NCI-H1092 (cell line): ENCODE measurements at regions not wholly inside any gene's neighbourhood (a gene's known extent, or its start where the extent isn't known, plus 50 kb on each side); places are given as distances from the start of the nearest gene placed in this dataset.

Experiments used
- DNase-seq: peaks from one replicate; lab custom pipeline; 2025; lab: John Stamatoyannopoulos, UW

DNA sequence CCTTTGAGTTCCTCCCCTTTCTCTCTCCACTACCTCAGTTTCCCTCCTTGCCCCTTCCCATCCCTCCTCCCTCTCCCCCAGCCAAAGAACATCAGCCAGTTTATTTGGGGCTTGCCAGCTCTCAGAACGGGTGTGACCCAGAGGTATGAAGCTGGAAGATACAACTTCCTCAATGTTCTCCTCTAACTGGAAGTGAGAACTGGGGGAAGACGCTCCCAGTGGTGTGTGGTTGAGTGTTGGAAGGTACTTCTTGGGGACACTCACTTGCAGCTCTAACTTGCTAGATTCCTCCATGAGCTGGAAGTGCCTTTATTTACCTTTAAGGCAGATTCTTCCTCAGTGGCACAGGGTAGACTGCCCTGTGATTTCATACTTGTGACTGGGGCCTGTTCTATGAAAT is 110.5 kb upstream of the HABP2 start:
- DNase-seq, result no peak

DNA sequence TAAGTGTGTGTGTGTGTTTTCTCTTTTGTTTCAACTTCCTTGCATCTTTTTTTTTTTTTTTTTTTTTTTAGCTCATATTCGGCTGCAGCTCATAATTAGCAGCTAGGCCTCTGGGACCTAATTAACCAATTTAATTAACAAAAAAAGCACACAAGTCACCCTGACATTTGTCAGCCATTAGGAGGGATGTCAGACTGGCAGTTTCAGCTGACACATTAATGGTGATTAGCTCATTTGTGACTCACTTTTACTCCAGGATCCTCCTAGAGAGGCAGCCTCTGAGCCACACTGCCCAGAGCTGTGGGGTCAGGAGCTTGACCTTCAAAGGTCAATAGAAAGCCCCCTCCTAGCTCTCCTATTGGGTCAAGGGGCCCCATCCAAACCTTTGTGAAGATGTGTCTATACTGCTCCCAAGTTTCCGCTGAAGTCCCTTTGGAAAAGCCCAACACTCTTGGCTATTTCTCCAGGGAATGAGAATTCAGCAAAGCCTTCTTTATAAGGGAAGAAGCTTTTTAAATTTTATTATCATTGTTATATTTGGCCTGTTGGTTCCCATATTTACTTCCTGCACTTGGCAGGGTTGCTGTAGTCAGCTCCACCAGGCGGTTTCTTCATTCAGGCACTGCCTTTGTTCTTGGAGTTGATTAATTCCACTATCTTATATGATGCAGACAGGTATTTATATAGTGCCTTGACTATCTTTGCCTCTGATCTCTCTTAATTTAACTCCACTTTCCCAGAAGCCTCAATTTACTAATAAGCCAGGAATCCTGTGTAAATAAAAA is 109.5 kb upstream of the HABP2 start:
- no peak for DNase-seq

GRCh38 chr10:113444766-113445365 is 108.0 kb upstream of the HABP2 start:
- no peak for DNase-seq

- no peak for DNase-seq
Measured at GRCh38 chr10:113445736-113446135, 107.1 kb upstream of the HABP2 start.

- DNase-seq, result no peak
Measured at GRCh38 chr10:113446739-113447138, 106.1 kb upstream of the HABP2 start.

- no peak for DNase-seq
Measured at GRCh38 chr10:113447278-113447677, 105.6 kb upstream of the HABP2 start.

- DNase-seq, result no peak
Measured at GRCh38 chr10:113449006-113449695, 103.7 kb upstream of the HABP2 start.

GRCh38 chr10:113450046-113450804 is 102.6 kb upstream of the HABP2 start:
- no peak for DNase-seq

GRCh38 chr10:113450906-113451305 is 101.9 kb upstream of the HABP2 start:
- no peak for DNase-seq

DNA sequence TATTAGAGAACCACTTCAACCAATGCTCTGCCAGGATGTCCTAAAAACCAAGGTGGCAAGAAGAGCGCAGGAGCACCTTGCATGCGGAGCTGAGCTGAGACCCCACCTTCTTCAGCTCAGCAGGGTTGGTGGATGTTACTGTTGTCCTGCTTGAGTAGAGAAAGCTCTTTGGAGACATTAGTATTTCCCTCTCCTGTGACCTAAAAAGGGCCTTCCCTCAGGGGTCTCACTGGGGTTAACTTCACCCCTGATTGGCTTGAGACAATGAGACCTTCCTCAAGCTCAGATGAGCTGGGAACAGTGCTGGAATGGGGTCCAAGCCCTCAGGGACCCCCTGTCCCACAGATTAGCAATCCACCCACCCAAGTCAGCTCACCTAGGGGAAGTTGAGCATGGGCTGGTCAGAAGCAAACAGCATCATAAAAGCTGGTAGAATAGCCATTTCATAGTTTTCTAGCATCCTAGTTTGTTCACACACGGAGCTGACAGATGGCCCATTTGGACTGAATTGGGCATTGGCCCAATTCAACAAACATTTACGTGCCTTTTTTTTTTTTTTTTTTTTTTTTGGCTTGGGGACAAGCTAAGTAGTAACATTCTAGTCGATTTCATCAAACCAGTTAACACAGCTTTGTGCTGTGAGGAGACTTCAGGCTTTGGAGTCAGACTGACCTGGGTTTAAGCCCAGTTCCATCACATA is 100.6 kb upstream of the HABP2 start:
- no peak for DNase-seq

DNA sequence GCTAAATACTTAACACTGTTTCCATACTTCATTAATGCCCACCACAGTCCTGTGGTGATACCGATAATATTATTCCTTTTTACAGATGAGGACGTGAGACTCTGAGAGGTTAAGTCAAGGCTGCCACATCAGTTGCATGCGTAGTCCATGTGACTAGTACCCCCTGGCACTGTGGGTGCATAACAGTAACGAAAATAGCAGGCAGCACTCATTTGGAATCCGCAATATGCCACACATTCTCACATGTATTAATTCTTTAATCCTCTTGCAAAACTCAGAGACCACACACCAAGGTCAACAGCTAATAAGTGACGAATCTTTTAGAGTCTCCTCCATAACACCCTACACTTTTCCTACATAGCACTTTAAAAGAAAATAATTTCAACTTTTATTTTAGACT is 99.5 kb upstream of the HABP2 start:
- no peak for DNase-seq

- no peak for DNase-seq
Measured at GRCh38 chr10:113454341-113455061, 98.4 kb upstream of the HABP2 start.

GRCh38 chr10:113455947-113456346 is 96.9 kb upstream of the HABP2 start:
- DNase-seq, result no peak

DNA sequence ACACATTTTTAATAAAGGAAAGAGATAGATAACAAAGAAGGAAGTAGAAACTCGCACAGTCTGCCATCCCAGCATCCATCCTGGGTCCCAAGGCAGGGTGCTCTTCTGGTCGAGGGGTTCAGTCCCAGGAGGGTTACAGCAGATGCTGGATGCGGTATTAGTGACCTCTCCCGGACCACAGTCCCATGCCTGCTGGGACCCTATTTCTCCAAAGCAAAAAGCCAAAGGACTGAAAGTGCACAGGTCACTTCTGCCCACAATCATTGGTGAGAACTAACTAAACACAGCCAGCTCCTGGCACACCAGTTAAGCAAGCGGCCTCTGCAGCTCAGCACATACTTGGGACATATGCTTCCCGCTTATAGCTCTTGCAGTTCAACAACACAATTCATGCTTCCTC is 96.1 kb upstream of the HABP2 start:
- DNase-seq, result no peak

GRCh38 chr10:113457408-113457807 is 95.4 kb upstream of the HABP2 start:
- DNase-seq, result no peak

DNA sequence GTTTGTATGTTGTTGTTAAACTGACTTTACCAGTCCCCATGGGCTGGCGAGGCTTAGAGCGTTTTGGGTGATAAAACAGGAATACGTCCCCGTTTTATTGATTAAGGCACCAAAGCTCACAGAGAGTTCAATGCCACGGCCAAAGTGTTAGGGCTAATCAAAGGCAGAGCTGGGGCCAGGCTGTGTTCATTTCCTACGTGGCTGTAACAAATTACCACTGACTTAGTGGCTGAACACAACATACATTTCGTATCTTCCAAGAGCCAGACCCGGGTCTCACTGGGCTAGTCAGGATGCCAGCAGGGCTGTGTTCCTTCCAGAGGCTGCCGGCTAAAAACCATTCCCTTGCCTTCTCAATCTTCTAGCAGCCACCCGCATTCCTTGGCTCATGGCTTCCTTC is 94.4 kb upstream of the HABP2 start:
- DNase-seq, result no peak

DNA sequence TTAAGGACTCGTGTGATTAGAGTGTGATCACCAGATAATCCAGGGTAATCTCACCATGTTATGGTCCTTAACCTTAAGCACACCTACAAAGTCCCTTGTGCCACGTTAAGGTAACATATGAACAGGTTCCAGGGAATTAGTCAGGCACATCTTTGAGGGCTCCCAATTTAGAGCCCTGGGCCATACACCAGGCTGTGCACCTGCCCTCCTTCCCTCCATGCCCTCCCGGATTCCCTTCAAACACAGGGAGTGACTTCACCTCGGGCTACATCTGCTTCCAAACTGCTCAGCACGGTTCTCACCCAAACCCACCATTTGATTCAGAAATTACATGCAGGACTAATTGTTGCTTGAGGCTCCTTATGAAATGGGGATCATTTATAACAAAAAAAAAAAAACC is 93.9 kb upstream of the HABP2 start:
- no peak for DNase-seq

GRCh38 chr10:113459626-113460280 is 93.1 kb upstream of the HABP2 start:
- DNase-seq, result no peak

- no peak for DNase-seq
Measured at GRCh38 chr10:113463083-113463482, 89.8 kb upstream of the HABP2 start.

GRCh38 chr10:113463777-113464176 is 89.1 kb upstream of the HABP2 start:
- no peak for DNase-seq

DNA sequence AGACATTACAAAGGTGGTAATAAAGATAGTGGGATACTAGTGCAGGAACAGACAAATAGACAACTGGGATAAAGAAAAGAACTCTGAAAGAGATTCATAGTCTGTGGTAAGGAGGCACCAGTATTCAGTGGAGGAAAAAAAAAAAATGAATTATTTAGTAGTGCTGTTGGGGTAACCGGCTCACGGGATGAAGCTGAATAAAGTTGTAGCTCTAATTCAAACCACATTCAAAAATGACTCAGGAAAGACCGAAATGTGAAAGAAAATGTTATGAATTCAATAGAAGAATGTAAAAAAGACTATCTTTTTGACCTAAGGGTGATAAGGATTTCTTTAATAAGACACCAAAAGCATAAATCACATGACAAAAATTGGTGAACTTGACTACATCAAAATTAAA is 83.1 kb upstream of the HABP2 start:
- DNase-seq, result no peak
